Duodenal mucosa (tissue), 2 donors: ENCODE measurements at regions not wholly inside any gene's neighbourhood (a gene's known extent, or its start where the extent isn't known, plus 50 kb on each side); places are given as distances from the start of the nearest gene placed in this dataset.
A peak's percentile ranks its signal among the peaks of the same experiment; 100 is the strongest.

ENCODE experiments used
- H3K27ac ChIP-seq: one replicate; pipeline ENCODE4 v1.7.0; 2013; ENCODE audit warnings: low read depth, low read length
- H3K27me3 ChIP-seq, 2 donors: one replicate each; pipeline ENCODE4 v1.7.0; 2013; ENCODE audit warnings: low read length in 2 of 2, control low read depth in 1 of 2; ENCODE audit not compliant: insufficient read depth in 2 of 2, control insufficient read depth in 1 of 2
- H3K36me3 ChIP-seq, 2 donors: one replicate each; pipeline ENCODE4 v1.7.0; 2013; ENCODE audit warnings: low read length in 2 of 2, control low read depth in 1 of 2; ENCODE audit not compliant: insufficient read depth in 2 of 2, control insufficient read depth in 1 of 2
- H3K4me1 ChIP-seq, 2 donors: one replicate each; pipeline ENCODE4 v1.7.0; 2013; ENCODE audit warnings: low read length in 2 of 2, control low read depth in 1 of 2; ENCODE audit not compliant: insufficient read depth in 2 of 2, control insufficient read depth in 1 of 2
- H3K4me3 ChIP-seq, 2 donors: one replicate each; pipeline ENCODE4 v1.7.0; 2013; ENCODE audit warnings: low read length in 2 of 2, low read depth in 1 of 2
- H3K9ac ChIP-seq, 2 donors: one replicate each; pipeline ENCODE4 v1.7.0; 2013; ENCODE audit warnings: low read length in 2 of 2, low read depth in 1 of 2
- H3K9me3 ChIP-seq, 2 donors: one replicate each; pipeline ENCODE4 v1.7.0; 2013; ENCODE audit warnings: low read length in 2 of 2, control low read depth in 1 of 2; ENCODE audit not compliant: control insufficient read depth in 1 of 2

DNA sequence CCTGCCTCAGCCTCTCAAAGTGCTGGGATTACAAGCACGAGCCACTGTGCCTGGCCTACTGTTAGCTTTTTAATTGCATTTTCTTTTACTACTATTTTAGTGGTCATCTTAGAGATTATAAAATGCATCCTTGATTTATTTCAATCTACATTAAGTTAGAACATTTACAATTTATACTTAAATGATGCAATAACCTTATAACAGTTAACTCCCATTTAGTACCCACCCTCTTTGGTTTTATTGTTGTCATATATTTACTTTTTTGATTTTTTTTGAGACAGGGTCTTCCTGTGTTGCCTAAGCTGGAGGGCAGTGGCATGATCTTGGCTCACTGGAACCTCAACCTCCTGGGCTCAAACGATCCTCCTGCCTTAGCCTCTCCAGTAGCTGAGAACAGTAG lies 77.3 kb downstream of the PPCDC start:
- no peaks in the 10 kb centered on the region for H3K27me3 ChIP-seq
- no peaks in the 10 kb centered on the region for H3K36me3 ChIP-seq
- H3K27ac ChIP-seq, result no peak overlapping the region
- H3K4me3 ChIP-seq, result no peak overlapping the region
- H3K9ac ChIP-seq, result no peak overlapping the region
- peaks cover 4 to 8% of the 10 kb centered on the region in 2 donors for H3K4me1 ChIP-seq
- H3K9me3 ChIP-seq, result no peaks in the 10 kb centered on the region

- H3K9ac ChIP-seq, result peak overlapping the region in 1 of 2 donors; percentile 25
Measured at GRCh38 chr15:75104804-75105557, 81.6 kb downstream of the PPCDC start.

DNA sequence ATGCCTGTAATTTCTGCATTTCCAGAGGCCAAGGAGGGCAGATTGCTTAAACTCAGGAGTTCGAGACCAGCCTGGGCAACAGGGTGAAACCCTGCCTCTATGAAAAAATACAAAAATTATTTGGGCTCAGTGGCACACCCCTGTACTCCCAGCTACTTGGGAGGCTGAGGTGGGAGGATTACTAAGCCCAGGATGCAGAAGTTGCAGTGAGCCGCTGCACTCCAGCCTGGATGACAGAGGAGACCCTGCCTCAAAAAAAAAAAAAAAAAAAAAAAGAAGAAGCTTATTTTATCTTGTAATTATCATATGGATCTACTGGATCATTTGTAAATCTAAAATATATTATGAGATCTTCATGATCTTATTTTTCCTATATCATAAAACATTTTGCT lies 84.1 kb downstream of the PPCDC start:
- no peaks in the 10 kb centered on the region for H3K36me3 ChIP-seq
- H3K27ac ChIP-seq, result no peak overlapping the region
- H3K4me3 ChIP-seq, result no peak overlapping the region
- H3K4me1 ChIP-seq, result peaks cover 16 to 20% of the 10 kb centered on the region in 2 donors
- no peaks in the 10 kb centered on the region for H3K27me3 ChIP-seq
- no peak overlapping the region for H3K9ac ChIP-seq
- H3K9me3 ChIP-seq, result no peaks in the 10 kb centered on the region

More at GRCh38 chr15:75104804-75105557, 81.6 kb downstream of the PPCDC start:
- H3K4me3 ChIP-seq, result no peak overlapping the region
- H3K4me1 ChIP-seq, result peaks cover 13 to 20% of the 10 kb centered on the region in 2 donors
- H3K9me3 ChIP-seq, result no peaks in the 10 kb centered on the region
- no peaks in the 10 kb centered on the region for H3K36me3 ChIP-seq
- peak overlapping the region; percentile 13 for H3K27ac ChIP-seq
- H3K27me3 ChIP-seq, result no peaks in the 10 kb centered on the region

- H3K27me3 ChIP-seq, result no peaks in the 10 kb centered on the region
- H3K36me3 ChIP-seq, result no peaks in the 10 kb centered on the region
- H3K27ac ChIP-seq, result no peak overlapping the region
- no peak overlapping the region for H3K9ac ChIP-seq
- H3K9me3 ChIP-seq, result no peaks in the 10 kb centered on the region
- peaks cover 16 to 20% of the 10 kb centered on the region in 2 donors for H3K4me1 ChIP-seq
- H3K4me3 ChIP-seq, result no peak overlapping the region
Measured at GRCh38 chr15:75107908-75108838, 84.8 kb downstream of the PPCDC start.

- no peak overlapping the region for H3K4me3 ChIP-seq
- H3K4me1 ChIP-seq, result peaks cover 16 to 20% of the 10 kb centered on the region in 2 donors
- H3K9ac ChIP-seq, result no peak overlapping the region
- H3K27me3 ChIP-seq, result no peaks in the 10 kb centered on the region
- no peak overlapping the region for H3K27ac ChIP-seq
- H3K36me3 ChIP-seq, result no peaks in the 10 kb centered on the region
- no peaks in the 10 kb centered on the region for H3K9me3 ChIP-seq
Measured at GRCh38 chr15:75109021-75109735, 85.8 kb downstream of the PPCDC start.

GRCh38 chr15:75109736-75110130 lies 86.3 kb downstream of the PPCDC start:
- Histone ChIP-seq H3K9ac (no peak overlapping the region), H3K36me3 (no peaks in the 10 kb centered on the region), H3K27ac (no peak overlapping the region), H3K4me3 (no peak overlapping the region), H3K9me3 (no peaks in the 10 kb centered on the region), H3K4me1 (peaks cover 16 to 20% of the 10 kb centered on the region in 2 donors), H3K27me3 (no peaks in the 10 kb centered on the region)

DNA sequence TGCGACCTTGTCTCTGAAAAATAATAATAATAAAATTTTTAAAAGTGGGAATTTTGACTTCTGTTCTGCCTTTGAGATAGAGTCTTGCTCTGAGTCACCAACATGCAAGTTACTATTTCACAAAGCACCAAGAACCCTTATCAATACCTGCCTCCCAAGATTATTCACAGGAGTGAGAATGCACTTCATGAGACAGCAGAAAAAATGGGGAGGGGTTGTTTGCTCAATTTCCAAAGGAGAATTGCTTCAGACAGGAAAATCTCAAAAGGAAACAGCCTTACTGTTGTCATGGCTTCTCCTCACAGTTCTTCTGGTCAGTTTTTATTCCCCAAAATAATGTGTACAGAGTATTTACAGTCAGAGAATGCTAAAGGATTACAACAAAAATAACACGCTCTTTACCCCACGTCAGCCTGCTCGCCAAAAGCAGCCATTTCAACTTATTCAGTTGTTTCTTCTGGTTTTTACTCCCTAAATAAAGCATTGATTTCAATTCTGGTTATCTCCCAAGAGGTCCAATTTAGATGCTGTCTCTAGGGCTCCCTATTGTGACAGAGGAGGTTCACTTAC lies 89.0 kb downstream of the PPCDC start:
- H3K27ac ChIP-seq, result no peak overlapping the region
- H3K9me3 ChIP-seq, result no peaks in the 10 kb centered on the region
- no peak overlapping the region for H3K4me3 ChIP-seq
- no peak overlapping the region for H3K9ac ChIP-seq
- no peaks in the 10 kb centered on the region for H3K36me3 ChIP-seq
- peaks cover 12% of the 10 kb centered on the region in 2 donors for H3K4me1 ChIP-seq
- H3K27me3 ChIP-seq, result no peaks in the 10 kb centered on the region

DNA sequence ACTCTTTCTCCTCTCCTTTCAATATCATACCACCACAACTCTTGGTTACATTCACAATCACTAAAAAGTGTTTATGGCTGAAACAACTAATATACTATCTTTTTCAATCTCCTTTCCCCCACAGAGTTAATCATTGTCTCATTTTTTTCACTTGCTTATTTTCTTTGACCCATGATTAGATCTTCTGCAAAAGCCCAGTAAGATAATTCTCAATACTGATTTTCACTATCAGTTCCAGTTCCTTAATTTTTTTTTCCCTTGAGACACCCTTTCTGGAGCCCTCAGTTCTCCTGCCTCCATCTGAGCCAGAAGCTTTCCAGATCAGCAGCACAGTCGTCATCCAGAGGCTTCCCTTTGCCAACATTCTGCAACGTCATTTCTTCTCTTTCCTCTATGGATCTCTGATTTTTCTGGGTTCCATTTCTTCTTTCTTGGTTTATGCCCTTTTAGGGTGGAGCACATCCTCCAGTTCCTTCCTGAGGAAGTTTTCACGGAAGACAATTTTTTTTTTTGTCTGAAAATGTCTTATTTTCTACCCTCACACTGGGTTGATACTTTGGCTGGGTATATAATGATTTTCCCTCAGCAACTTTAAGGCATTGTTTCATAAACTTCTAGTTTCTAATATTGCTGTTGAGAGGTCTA lies 88.7 kb upstream of the C15orf39 start:
- no peaks in the 10 kb centered on the region for H3K36me3 ChIP-seq
- H3K4me3 ChIP-seq, result no peak overlapping the region
- H3K4me1 ChIP-seq, result peaks cover 12% of the 10 kb centered on the region in 2 donors
- H3K9me3 ChIP-seq, result no peaks in the 10 kb centered on the region
- H3K9ac ChIP-seq, result no peak overlapping the region
- no peaks in the 10 kb centered on the region for H3K27me3 ChIP-seq
- H3K27ac ChIP-seq, result no peak overlapping the region

- H3K4me1 ChIP-seq, result peaks cover 5 to 8% of the 10 kb centered on the region in 2 donors
- no peak overlapping the region for H3K27ac ChIP-seq
- H3K4me3 ChIP-seq, result no peak overlapping the region
- no peak overlapping the region for H3K9ac ChIP-seq
- no peaks in the 10 kb centered on the region for H3K9me3 ChIP-seq
- H3K36me3 ChIP-seq, result no peaks in the 10 kb centered on the region
- H3K27me3 ChIP-seq, result no peaks in the 10 kb centered on the region
Measured at GRCh38 chr15:75114327-75114726, 87.4 kb upstream of the C15orf39 start.
